ENCODE measurements at regions not wholly inside any gene's neighbourhood (a gene's known extent, or its start where the extent isn't known, plus 50 kb on each side); places are given as distances from the start of the nearest gene placed in this dataset.

DNA sequence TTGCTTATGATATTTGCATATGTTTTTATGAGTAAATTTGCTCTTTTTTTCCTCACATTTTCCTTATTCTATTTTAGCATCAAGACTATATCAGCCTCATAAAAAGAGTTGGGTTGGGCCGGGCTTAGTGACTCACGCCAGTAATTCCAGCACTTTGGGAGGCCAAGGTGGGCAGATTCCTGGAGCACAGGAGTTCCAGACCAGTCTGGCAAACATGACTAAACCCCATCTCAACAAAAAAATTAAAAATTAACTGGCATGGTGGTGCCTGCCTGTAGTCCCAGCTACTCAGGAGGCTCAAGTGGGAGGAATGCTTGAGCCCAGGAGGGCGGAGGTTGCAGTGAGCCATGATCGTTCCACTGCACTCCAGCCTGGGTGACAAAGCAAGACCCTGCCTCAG is 148.8 kb upstream of the ANO5 start (continued):
- TF ChIP-seq, protein P1, sequence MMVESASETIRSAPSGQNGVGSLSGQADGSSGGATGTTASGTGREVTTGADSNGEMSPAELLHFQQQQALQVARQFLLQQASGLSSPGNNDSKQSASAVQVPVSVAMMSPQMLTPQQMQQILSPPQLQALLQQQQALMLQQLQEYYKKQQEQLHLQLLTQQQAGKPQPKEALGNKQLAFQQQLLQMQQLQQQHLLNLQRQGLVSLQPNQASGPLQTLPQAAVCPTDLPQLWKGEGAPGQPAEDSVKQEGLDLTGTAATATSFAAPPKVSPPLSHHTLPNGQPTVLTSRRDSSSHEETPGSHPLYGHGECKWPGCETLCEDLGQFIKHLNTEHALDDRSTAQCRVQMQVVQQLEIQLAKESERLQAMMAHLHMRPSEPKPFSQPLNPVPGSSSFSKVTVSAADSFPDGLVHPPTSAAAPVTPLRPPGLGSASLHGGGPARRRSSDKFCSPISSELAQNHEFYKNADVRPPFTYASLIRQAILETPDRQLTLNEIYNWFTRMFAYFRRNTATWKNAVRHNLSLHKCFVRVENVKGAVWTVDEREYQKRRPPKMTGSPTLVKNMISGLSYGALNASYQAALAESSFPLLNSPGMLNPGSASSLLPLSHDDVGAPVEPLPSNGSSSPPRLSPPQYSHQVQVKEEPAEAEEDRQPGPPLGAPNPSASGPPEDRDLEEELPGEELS (CRISPR knock-in tag; IDR thresholded peaks at IDR 0.05; ENCODE audit: borderline replicate concordance) = no peak
- TF ChIP-seq, protein P2, sequence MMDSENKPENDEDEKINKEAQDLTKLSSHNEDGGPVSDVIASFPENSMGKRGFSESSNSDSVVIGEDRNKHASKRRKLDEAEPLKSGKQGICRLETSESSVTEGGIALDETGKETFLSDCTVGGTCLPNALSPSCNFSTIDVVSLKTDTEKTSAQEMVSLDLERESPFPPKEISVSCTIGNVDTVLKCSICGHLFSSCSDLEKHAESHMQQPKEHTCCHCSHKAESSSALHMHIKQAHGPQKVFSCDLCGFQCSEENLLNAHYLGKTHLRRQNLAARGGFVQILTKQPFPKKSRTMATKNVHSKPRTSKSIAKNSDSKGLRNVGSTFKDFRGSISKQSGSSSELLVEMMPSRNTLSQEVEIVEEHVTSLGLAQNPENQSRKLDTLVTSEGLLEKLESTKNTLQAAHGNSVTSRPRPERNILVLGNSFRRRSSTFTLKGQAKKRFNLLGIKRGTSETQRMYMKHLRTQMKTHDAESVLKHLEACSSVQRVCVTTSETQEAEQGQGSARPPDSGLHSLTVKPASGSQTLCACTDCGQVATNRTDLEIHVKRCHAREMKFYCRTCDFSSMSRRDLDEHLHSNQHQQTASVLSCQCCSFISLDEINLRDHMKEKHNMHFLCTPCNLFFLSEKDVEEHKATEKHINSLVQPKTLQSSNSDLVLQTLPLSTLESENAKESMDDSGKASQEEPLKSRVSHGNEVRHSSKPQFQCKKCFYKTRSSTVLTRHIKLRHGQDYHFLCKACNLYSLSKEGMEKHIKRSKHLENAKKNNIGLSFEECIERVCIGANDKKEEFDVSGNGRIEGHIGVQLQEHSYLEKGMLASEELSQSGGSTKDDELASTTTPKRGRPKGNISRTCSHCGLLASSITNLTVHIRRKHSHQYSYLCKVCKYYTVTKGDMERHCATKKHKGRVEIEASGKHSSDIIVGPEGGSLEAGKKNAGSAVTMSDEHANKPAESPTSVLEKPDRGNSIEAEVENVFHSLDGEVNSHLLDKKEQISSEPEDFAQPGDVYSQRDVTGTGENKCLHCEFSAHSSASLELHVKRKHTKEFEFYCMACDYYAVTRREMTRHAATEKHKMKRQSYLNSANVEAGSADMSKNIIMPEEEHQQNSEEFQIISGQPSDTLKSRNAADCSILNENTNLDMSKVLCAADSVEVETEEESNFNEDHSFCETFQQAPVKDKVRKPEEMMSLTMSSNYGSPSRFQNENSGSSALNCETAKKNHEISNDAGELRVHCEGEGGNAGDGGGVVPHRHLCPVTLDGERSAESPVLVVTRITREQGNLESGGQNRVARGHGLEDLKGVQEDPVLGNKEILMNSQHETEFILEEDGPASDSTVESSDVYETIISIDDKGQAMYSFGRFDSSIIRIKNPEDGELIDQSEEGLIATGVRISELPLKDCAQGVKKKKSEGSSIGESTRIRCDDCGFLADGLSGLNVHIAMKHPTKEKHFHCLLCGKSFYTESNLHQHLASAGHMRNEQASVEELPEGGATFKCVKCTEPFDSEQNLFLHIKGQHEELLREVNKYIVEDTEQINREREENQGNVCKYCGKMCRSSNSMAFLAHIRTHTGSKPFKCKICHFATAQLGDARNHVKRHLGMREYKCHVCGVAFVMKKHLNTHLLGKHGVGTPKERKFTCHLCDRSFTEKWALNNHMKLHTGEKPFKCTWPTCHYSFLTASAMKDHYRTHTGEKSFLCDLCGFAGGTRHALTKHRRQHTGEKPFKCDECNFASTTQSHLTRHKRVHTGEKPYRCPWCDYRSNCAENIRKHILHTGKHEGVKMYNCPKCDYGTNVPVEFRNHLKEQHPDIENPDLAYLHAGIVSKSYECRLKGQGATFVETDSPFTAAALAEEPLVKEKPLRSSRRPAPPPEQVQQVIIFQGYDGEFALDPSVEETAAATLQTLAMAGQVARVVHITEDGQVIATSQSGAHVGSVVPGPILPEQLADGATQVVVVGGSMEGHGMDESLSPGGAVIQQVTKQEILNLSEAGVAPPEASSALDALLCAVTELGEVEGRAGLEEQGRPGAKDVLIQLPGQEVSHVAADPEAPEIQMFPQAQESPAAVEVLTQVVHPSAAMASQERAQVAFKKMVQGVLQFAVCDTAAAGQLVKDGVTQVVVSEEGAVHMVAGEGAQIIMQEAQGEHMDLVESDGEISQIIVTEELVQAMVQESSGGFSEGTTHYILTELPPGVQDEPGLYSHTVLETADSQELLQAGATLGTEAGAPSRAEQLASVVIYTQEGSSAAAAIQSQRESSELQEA (IDR thresholded peaks at IDR 0.05; ENCODE audit: low read depth) = no peak
- TF ChIP-seq, protein P3, sequence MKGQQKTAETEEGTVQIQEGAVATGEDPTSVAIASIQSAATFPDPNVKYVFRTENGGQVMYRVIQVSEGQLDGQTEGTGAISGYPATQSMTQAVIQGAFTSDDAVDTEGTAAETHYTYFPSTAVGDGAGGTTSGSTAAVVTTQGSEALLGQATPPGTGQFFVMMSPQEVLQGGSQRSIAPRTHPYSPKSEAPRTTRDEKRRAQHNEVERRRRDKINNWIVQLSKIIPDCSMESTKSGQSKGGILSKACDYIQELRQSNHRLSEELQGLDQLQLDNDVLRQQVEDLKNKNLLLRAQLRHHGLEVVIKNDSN (CRISPR knock-in tag; IDR thresholded peaks at IDR 0.05) = no peak
- TF ChIP-seq ZNF695 (CRISPR knock-in tag; IDR thresholded peaks at IDR 0.05) = no peak
- TF ChIP-seq, protein P4, sequence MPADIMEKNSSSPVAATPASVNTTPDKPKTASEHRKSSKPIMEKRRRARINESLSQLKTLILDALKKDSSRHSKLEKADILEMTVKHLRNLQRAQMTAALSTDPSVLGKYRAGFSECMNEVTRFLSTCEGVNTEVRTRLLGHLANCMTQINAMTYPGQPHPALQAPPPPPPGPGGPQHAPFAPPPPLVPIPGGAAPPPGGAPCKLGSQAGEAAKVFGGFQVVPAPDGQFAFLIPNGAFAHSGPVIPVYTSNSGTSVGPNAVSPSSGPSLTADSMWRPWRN (IDR thresholded peaks at IDR 0.05; ENCODE audit: low read depth) = no peak
- no peak for TF ChIP-seq HNRNPLL (IDR thresholded peaks at IDR 0.05; ENCODE audit: low read depth, low read length, poor library complexity, severe bottlenecking)
- TF ChIP-seq KAT2B (IDR thresholded peaks at IDR 0.05; ENCODE audit: low read depth, low read length) = no peak
- no peak for TF ChIP-seq CHD4 (IDR thresholded peaks at IDR 0.05; ENCODE audit: insufficient read depth, insufficient replicate concordance, low read depth, low read length, poor library complexity, severe bottlenecking)
- no peak for TF ChIP-seq HDAC6 (IDR thresholded peaks at IDR 0.05; ENCODE audit: low read depth, low read length)
- no peak for TF ChIP-seq ZNF586 (CRISPR knock-in tag; conservative IDR thresholded peaks at IDR 0.05)
- TF ChIP-seq ZSCAN32 (CRISPR knock-in tag; IDR thresholded peaks at IDR 0.05) = no peak
